Right kidney (tissue), 1 donor: ENCODE measurements at regions not wholly inside any gene's neighbourhood (a gene's known extent, or its start where the extent isn't known, plus 50 kb on each side); places are given as distances from the start of the nearest gene placed in this dataset.

ENCODE experiments used
- DNase-seq: peaks from one replicate; pipeline ENCODE4 v3.0.0-alpha.2; 2016

- no peak for DNase-seq
These were observed 366.4 kb upstream of the ZP4 start for GRCh38 chr1:238257018-238257621.

- no peak for DNase-seq
These were observed 364.2 kb upstream of the ZP4 start for GRCh38 chr1:238254935-238255334.

GRCh38 chr1:238252033-238252802 lies 361.5 kb upstream of the ZP4 start:
- DNase-seq: peak; percentile 17

- DNase-seq: no peak
These were observed 357.6 kb upstream of the ZP4 start for GRCh38 chr1:238248356-238248755.

GRCh38 chr1:238242181-238242580 lies 351.5 kb upstream of the ZP4 start:
- DNase-seq: no peak

GRCh38 chr1:238241607-238242006 lies 350.9 kb upstream of the ZP4 start:
- no peak for DNase-seq

GRCh38 chr1:238239343-238239742 lies 348.6 kb upstream of the ZP4 start:
- DNase-seq: no peak

GRCh38 chr1:238233966-238234365 lies 343.2 kb upstream of the ZP4 start:
- DNase-seq: no peak

GRCh38 chr1:238232084-238232710 lies 341.5 kb upstream of the ZP4 start:
- DNase-seq: no peak

GRCh38 chr1:238226810-238227209 lies 336.1 kb upstream of the ZP4 start:
- no peak for DNase-seq

- DNase-seq: no peak
These were observed 332.4 kb upstream of the ZP4 start for GRCh38 chr1:238223076-238223640.

- DNase-seq: no peak
These were observed 331.0 kb upstream of the ZP4 start for GRCh38 chr1:238221738-238222137.

- DNase-seq: no peak
These were observed 323.7 kb upstream of the ZP4 start for GRCh38 chr1:238214449-238214848.

GRCh38 chr1:238205045-238205662 lies 314.4 kb upstream of the ZP4 start:
- no peak for DNase-seq

- no peak for DNase-seq
These were observed 311.3 kb upstream of the ZP4 start for GRCh38 chr1:238201992-238202391.

GRCh38 chr1:238199325-238199724 lies 308.6 kb upstream of the ZP4 start:
- no peak for DNase-seq

- DNase-seq: no peak
These were observed 305.8 kb upstream of the ZP4 start for GRCh38 chr1:238196516-238196915.

- no peak for DNase-seq
These were observed 300.4 kb upstream of the ZP4 start for GRCh38 chr1:238191170-238191569.

GRCh38 chr1:238187575-238187949 lies 296.8 kb upstream of the ZP4 start:
- DNase-seq: no peak

- DNase-seq: no peak
These were observed 296.3 kb upstream of the ZP4 start for GRCh38 chr1:238186887-238187574.

GRCh38 chr1:238177960-238178645 lies 287.4 kb upstream of the ZP4 start:
- no peak for DNase-seq

GRCh38 chr1:238177351-238177750 lies 286.6 kb upstream of the ZP4 start:
- no peak for DNase-seq
